ENCODE measurements at regions not wholly inside any gene's neighbourhood (a gene's known extent, or its start where the extent isn't known, plus 50 kb on each side); places are given as distances from the start of the nearest gene placed in this dataset.

DNA sequence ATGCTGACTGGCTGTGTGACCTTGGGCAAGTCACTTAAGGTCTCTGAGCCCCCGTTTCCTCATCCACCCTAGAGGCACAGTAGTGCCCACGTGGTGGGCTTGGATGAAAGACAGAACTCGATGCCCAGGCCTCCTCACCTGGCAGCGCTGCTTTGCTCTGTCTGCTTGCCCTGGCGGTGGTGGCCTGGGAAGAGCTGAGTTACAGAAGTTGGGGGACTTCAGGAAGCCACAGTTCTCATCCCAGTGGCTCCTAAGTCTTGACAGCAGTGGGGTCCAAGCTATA, 171.5 kb upstream of the IER5L start:
- TF ChIP-seq EZH2phosphoT487 (IDR thresholded peaks at IDR 0.05; ENCODE audit: borderline replicate concordance, low read length): no peak
- TF ChIP-seq, protein P1, sequence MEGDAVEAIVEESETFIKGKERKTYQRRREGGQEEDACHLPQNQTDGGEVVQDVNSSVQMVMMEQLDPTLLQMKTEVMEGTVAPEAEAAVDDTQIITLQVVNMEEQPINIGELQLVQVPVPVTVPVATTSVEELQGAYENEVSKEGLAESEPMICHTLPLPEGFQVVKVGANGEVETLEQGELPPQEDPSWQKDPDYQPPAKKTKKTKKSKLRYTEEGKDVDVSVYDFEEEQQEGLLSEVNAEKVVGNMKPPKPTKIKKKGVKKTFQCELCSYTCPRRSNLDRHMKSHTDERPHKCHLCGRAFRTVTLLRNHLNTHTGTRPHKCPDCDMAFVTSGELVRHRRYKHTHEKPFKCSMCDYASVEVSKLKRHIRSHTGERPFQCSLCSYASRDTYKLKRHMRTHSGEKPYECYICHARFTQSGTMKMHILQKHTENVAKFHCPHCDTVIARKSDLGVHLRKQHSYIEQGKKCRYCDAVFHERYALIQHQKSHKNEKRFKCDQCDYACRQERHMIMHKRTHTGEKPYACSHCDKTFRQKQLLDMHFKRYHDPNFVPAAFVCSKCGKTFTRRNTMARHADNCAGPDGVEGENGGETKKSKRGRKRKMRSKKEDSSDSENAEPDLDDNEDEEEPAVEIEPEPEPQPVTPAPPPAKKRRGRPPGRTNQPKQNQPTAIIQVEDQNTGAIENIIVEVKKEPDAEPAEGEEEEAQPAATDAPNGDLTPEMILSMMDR (conservative IDR thresholded peaks at IDR 0.05; ENCODE audit: low read depth, low read length): no peak

All from PC-3 (cell line).